ENCODE measurements at regions not wholly inside any gene's neighbourhood (a gene's known extent, or its start where the extent isn't known, plus 50 kb on each side); places are given as distances from the start of the nearest gene placed in this dataset.

- DNase-seq = no peak
Measured at GRCh38 chr11:128259816-128260215, 327.5 kb downstream of the ETS1 start.

- no peak for DNase-seq
Measured at GRCh38 chr11:128254941-128255340, 332.4 kb downstream of the ETS1 start.

GRCh38 chr11:128251140-128251539, 336.2 kb downstream of the ETS1 start:
- DNase-seq = no peak

- DNase-seq = no peak
Measured at GRCh38 chr11:128250482-128250881, 336.9 kb downstream of the ETS1 start.

GRCh38 chr11:128246810-128247594, 340.4 kb downstream of the ETS1 start:
- no peak for DNase-seq

- no peak for DNase-seq
Measured at GRCh38 chr11:128246364-128246801, 341.0 kb downstream of the ETS1 start.

- DNase-seq = no peak
Measured at GRCh38 chr11:128244871-128245270, 342.5 kb downstream of the ETS1 start.

GRCh38 chr11:128242451-128242850, 344.9 kb downstream of the ETS1 start:
- no peak for DNase-seq

GRCh38 chr11:128240546-128240945, 346.8 kb downstream of the ETS1 start:
- DNase-seq = no peak

- DNase-seq = no peak
Measured at GRCh38 chr11:128239306-128239705, 348.1 kb downstream of the ETS1 start.

- DNase-seq = no peak
Measured at GRCh38 chr11:128238521-128239265, 348.7 kb downstream of the ETS1 start.

GRCh38 chr11:128236506-128237498, 350.6 kb downstream of the ETS1 start:
- DNase-seq = no peak

- DNase-seq = no peak
Measured at GRCh38 chr11:128235958-128236357, 351.4 kb downstream of the ETS1 start.

GRCh38 chr11:128235426-128235825, 351.9 kb downstream of the ETS1 start:
- DNase-seq = no peak

GRCh38 chr11:128234143-128234542, 353.2 kb downstream of the ETS1 start:
- DNase-seq = no peak

GRCh38 chr11:128232588-128232987, 354.8 kb downstream of the ETS1 start:
- no peak for DNase-seq

GRCh38 chr11:128231845-128232410, 355.4 kb downstream of the ETS1 start:
- no peak for DNase-seq

- no peak for DNase-seq
Measured at GRCh38 chr11:128227466-128227865, 359.9 kb downstream of the ETS1 start.

GRCh38 chr11:128226106-128226716, 361.1 kb downstream of the ETS1 start:
- no peak for DNase-seq

- no peak for DNase-seq
Measured at GRCh38 chr11:128222245-128222884, 365.0 kb downstream of the ETS1 start.

- no peak for DNase-seq
Measured at GRCh38 chr11:128219731-128220120, 367.6 kb downstream of the ETS1 start.

- no peak for DNase-seq
Measured at GRCh38 chr11:128216198-128216597, 371.2 kb downstream of the ETS1 start.
